ENCODE measurements at regions not wholly inside any gene's neighbourhood (a gene's known extent, or its start where the extent isn't known, plus 50 kb on each side); places are given as distances from the start of the nearest gene placed in this dataset.

DNA sequence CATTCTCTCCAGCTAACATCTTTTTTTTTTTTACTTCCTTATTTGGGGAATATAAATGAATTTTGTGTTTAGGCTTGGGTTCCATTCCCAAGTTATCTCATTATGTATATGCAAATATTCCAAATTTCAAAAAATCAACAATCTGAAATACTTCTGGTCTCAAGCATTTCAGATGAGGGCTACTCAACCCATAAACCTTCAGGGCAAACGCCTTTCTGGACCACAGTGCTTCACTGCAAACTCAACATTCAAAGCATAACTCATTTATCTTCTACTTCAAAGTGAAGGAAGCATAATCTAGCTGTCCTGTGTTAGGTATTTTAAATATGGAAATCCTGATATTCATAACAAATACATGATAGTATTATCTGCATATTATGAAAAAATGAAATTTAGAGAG is 161.7 kb upstream of the PGR start:
- TF ChIP-seq POLR2AphosphoS5 (IDR thresholded peaks at IDR 0.05; ENCODE audit: borderline replicate concordance, low read depth, low read length): no peak
- TF ChIP-seq EZH2 (IDR thresholded peaks at IDR 0.05): no peak
- no peak for TF ChIP-seq FOXP2 (optimal IDR thresholded peaks at IDR 0.05; ENCODE audit: control extremely low read depth, extremely low read length, insufficient read depth)

Measured in SK-N-MC (cell line).